Endothelial cell of umbilical vein (primary cell): ENCODE measurements at regions not wholly inside any gene's neighbourhood (a gene's known extent, or its start where the extent isn't known, plus 50 kb on each side); places are given as distances from the start of the nearest gene placed in this dataset.

Experiments
- CTCF ChIP-seq, 2 donors: IDR thresholded peaks; 1 replicate in 1 of 2; 2 replicates in 1 of 2; pipeline ENCODE4 v1.5.1; 2011; ENCODE audit warnings: low read length in 2 of 2, mild to moderate bottlenecking in 2 of 2, moderate library complexity in 2 of 2, control low read depth in 1 of 2, inconsistent platforms in 1 of 2, low read depth in 1 of 2; ENCODE audit not compliant: insufficient read depth in 1 of 2; ENCODE audit errors: extremely low read depth in 1 of 2
- FOS ChIP-seq: IDR thresholded peaks from 2 replicates; pipeline ENCODE4 v1.6.1; 2011; ENCODE audit warnings: mild to moderate bottlenecking, low read length, moderate library complexity, borderline replicate concordance; ENCODE audit not compliant: insufficient read depth
- MAX ChIP-seq: IDR thresholded peaks from 2 replicates; pipeline ENCODE4 v1.6.1; 2011; ENCODE audit not compliant: insufficient read depth, insufficient read length
- POLR2A ChIP-seq: IDR thresholded peaks from 2 replicates; pipeline ENCODE4 v1.6.1; 2012; ENCODE audit warnings: low read depth, mild to moderate bottlenecking, control low read depth, low read length
- POLR2AphosphoS5 ChIP-seq: IDR thresholded peaks from 2 replicates; pipeline ENCODE4 v1.6.1; 2012; ENCODE audit warnings: low read depth, mild to moderate bottlenecking, control low read depth, low read length, moderate library complexity; ENCODE audit not compliant: insufficient read depth

- TF ChIP-seq CTCF (IDR thresholded peaks at IDR 0.05; ENCODE audit: extremely low read depth in 1 of 2, insufficient read depth in 1 of 2, low read depth in 1 of 2, low read length in 2 of 2) (no peak), POLR2AphosphoS5 (no peak), POLR2A (no peak), FOS (no peak), MAX (no peak)
These were observed 131.2 kb downstream of the C16orf95 start for GRCh38 chr16:87185983-87186382.
